Panc1 (cell line): ENCODE measurements at regions not wholly inside any gene's neighbourhood (a gene's known extent, or its start where the extent isn't known, plus 50 kb on each side); places are given as distances from the start of the nearest gene placed in this dataset.
A peak's percentile ranks its signal among the peaks of the same experiment; 100 is the strongest.

ENCODE experiments used
- CTCF ChIP-seq: fragments of 450-650 bp; IDR thresholded peaks from 2 replicates; pipeline ENCODE4 v1.5.1; 2017; ENCODE audit warnings: mild to moderate bottlenecking
- POLR2AphosphoS5 ChIP-seq: IDR thresholded peaks from 2 replicates; pipeline ENCODE4 v1.6.1; 2012; ENCODE audit warnings: mild to moderate bottlenecking, low read depth, low read length, moderate library complexity
- REST ChIP-seq, 2 experiments: IDR thresholded peaks; 2 replicates each; pipeline ENCODE4 v1.6.1; 2011 to 2012; ENCODE audit warnings: low read depth in 2 of 2, control low read depth in 1 of 2, low read length in 1 of 2, mild to moderate bottlenecking in 1 of 2, moderate library complexity in 1 of 2; ENCODE audit not compliant: insufficient read depth in 1 of 2
- SIN3A ChIP-seq: IDR thresholded peaks from 2 replicates; pipeline ENCODE4 v1.6.1; 2012; ENCODE audit warnings: low read depth, mild to moderate bottlenecking, low read length, moderate library complexity, borderline replicate concordance; ENCODE audit not compliant: insufficient read depth

- peak; percentile 45; the same call in 1 of the 2 replicates for TF ChIP-seq CTCF
- TF ChIP-seq REST (IDR thresholded peaks at IDR 0.05; ENCODE audit: insufficient read depth in 1 of 2, low read depth in 2 of 2, low read length in 1 of 2): no peak
- TF ChIP-seq POLR2AphosphoS5: no peak
- no peak for TF ChIP-seq SIN3A
Measured at GRCh38 chr1:17909634-17910033, 154.5 kb downstream of the ACTL8 start.
